ENCODE measurements at regions not wholly inside any gene's neighbourhood (a gene's known extent, or its start where the extent isn't known, plus 50 kb on each side); places are given as distances from the start of the nearest gene placed in this dataset.

DNA sequence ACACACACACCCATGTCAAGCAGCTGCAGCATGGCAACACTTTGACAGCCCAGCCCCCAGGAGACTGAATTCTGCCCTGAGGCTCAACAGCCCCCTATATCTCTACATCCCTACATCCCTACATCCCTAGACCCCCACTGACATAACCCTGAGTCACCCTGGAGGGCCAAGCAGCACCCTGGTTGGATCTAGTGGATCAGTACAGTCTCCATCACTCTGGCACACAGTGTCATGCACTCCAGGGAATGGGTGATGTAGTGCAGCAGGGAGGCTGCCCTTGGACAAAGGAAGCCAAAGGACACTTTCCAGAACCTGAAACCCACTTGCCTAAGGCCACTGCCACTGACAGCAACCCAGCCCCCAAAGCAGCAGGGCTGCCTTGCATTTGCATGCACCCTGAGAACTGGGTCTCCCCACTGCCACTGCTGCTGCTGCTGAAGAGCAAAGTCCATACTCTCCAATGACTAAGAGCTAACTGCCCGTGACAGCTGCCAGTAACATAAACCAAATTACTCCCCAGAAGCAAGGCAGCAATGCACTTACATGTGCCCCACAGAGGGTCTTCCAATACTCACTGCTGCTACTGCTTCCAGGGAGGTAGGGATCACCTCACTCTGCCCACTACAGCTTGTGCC lies 681.6 kb upstream of the KLHL29 start:
- no CpG with 5 or more reads among the region's 1 CpG for WGBS, 2 experiments (ENCODE audit: extremely low coverage in 2 of 2, insufficient read length in 1 of 2)
- no peak for DNase-seq
- in situ Hi-C loops (cut with MboI; ENCODE audit: low sequenced_read_pairs) = no loop called here

More for the DNA sequence above, 681.6 kb upstream of the KLHL29 start:
- H4K8ac ChIP-seq (ENCODE audit: low read depth in 2 of 2, low read length in 2 of 2) = no peak overlapping the region
- H3K18ac ChIP-seq (ENCODE audit: low read depth, low read length) = no peak overlapping the region
- BruUV-seq (replicated peaks) = no TSS peak
- no peaks in the 10 kb centered on the region for H3K79me1 ChIP-seq (ENCODE audit: low read depth in 1 of 2, low read length in 2 of 2)
- no peak overlapping the region for H3K14ac ChIP-seq (replicated peaks; ENCODE audit: low read depth, low read length)
- no peak overlapping the region for H3K4ac ChIP-seq (ENCODE audit: low read depth, low read length)
- no peaks in the 10 kb centered on the region for H3K9me1 ChIP-seq (ENCODE audit: insufficient read depth, low read length)
- H3K4me1 ChIP-seq (ENCODE audit: control insufficient read depth, insufficient read depth, low read length) = no peaks in the 10 kb centered on the region
- no peak overlapping the region for H3K56ac ChIP-seq (ENCODE audit: extremely low read depth, insufficient read depth, low read length)
- ChIA-PET CTCF (no interaction called here), POLR2A (ENCODE audit: unreplicated experiment) (no interaction called here)
- H4K91ac ChIP-seq (ENCODE audit: insufficient read depth, low read depth, low read length) = no peak overlapping the region
- H4K20me1 ChIP-seq (ENCODE audit: insufficient read depth, low read length) = no peaks in the 10 kb centered on the region
- H2AK5ac ChIP-seq (ENCODE audit: low read depth, low read length) = no peak overlapping the region
- H2AFZ ChIP-seq (replicated peaks; ENCODE audit: low read length, poor library complexity) = no peak overlapping the region
- no peak overlapping the region for H3K9ac ChIP-seq (ENCODE audit: low read depth, low read length)
- H3K9me3 ChIP-seq (ENCODE audit: control insufficient read depth, insufficient read depth, low read length) = peaks cover 19% of the 10 kb centered on the region
- H3K27me3 ChIP-seq (ENCODE audit: control insufficient read depth, insufficient read depth, low read length) = no peaks in the 10 kb centered on the region
- H2AK9ac ChIP-seq (replicated peaks; ENCODE audit: low read depth, low read length, poor library complexity) = no peak overlapping the region
- no peak overlapping the region for H3K4me2 ChIP-seq (ENCODE audit: low read depth, low read length)
- H2BK120ac ChIP-seq (ENCODE audit: low read depth, low read length) = no peak overlapping the region
- H2BK5ac ChIP-seq (ENCODE audit: low read depth, low read length, poor library complexity, severe bottlenecking) = no peak overlapping the region
- no peak overlapping the region for H3K4me3 ChIP-seq (ENCODE audit: insufficient read depth, low read depth, low read length)
- dilution Hi-C loops (cut with HindIII; ENCODE audit: low sequenced_read_pairs, unreplicated experiment) (no loop called here), intact Hi-C loops (cut with micrococcal nuclease) (no loop called here)
- no peak overlapping the region for H2BK20ac ChIP-seq (ENCODE audit: low read depth, low read length)
- no peak overlapping the region for H4K5ac ChIP-seq (ENCODE audit: low read depth, low read length)
- H3K36me3 ChIP-seq (ENCODE audit: control insufficient read depth, insufficient read depth, low read length) = no peaks in the 10 kb centered on the region
- H3K23ac ChIP-seq (ENCODE audit: low read depth, low read length) = no peak overlapping the region
- no peak overlapping the region for H2BK15ac ChIP-seq (ENCODE audit: low read depth, low read length)
- no peak for ATAC-seq (ENCODE audit: low read depth)
- no peak for TF ChIP-seq MXI1 (IDR thresholded peaks at IDR 0.05; ENCODE audit: borderline replicate concordance, low read depth, low read length)
- no peak for TF ChIP-seq MAFK (IDR thresholded peaks at IDR 0.05; ENCODE audit: low read depth, low read length)
- no peak for TF ChIP-seq SMC3 (IDR thresholded peaks at IDR 0.05; ENCODE audit: low read depth, low read length)
- TF ChIP-seq POLR2A (IDR thresholded peaks at IDR 0.05; ENCODE audit: low read depth, low read length) = no peak
- no peak for TF ChIP-seq MAZ (IDR thresholded peaks at IDR 0.05; ENCODE audit: borderline replicate concordance, low read depth, low read length)
- no peak for TF ChIP-seq CEBPB (IDR thresholded peaks at IDR 0.05; ENCODE audit: low read depth, low read length)
- no peak for TF ChIP-seq CHD1 (IDR thresholded peaks at IDR 0.05; ENCODE audit: low read depth, low read length)
- no peak for TF ChIP-seq RCOR1 (IDR thresholded peaks at IDR 0.05; ENCODE audit: insufficient replicate concordance, low read length)
- TF ChIP-seq FOS (IDR thresholded peaks at IDR 0.05; ENCODE audit: low read depth, low read length) = no peak
- TF ChIP-seq ELK1 (IDR thresholded peaks at IDR 0.05; ENCODE audit: borderline replicate concordance, low read depth, low read length) = no peak
- TF ChIP-seq CTCF (conservative IDR thresholded peaks at IDR 0.05; ENCODE audit: low read depth, low read length) = no peak
- TF ChIP-seq, protein P1, sequence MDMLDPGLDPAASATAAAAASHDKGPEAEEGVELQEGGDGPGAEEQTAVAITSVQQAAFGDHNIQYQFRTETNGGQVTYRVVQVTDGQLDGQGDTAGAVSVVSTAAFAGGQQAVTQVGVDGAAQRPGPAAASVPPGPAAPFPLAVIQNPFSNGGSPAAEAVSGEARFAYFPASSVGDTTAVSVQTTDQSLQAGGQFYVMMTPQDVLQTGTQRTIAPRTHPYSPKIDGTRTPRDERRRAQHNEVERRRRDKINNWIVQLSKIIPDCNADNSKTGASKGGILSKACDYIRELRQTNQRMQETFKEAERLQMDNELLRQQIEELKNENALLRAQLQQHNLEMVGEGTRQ (IDR thresholded peaks at IDR 0.05; ENCODE audit: low read depth, low read length) = no peak
- TF ChIP-seq NFE2L2 (IDR thresholded peaks at IDR 0.05; ENCODE audit: low read depth, low read length) = no peak
- H3K27ac ChIP-seq (ENCODE audit: insufficient read depth, low read length) = no peak overlapping the region

Measured in IMR-90 (cell line).